ENCODE measurements at regions not wholly inside any gene's neighbourhood (a gene's known extent, or its start where the extent isn't known, plus 50 kb on each side); places are given as distances from the start of the nearest gene placed in this dataset.

DNA sequence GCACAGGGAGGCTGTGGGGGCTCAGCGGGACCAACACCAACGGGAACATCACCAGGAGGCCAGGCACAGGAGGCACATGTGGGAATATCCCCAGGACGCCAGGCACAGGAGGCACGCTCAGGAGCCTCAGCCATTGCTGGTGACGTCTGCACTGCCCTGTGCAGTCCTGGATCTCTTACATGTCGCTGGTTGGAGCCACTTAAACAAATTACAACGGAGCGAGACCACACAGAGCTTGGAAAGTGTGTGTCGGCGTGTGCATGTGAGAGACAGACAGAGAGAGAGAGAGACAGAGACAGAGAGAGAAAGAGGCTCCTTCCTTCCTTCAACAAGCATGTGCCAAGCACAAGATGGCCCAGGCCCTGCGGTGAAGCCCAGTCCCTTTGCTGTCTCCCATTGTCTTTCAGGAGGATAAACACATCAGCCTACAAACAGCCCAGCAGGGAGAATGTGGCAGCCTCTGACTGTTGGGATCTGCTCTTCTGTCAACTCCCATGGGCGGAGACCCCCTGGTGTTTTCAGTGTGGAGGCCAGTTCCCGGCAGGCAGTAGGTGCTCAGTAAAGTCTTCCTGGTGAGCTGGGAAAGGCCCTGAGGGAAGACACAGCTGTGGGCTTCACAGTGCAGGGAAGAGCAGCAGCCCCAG, 112.7 kb upstream of the THBS2 start:
- TF ChIP-seq MYC (IDR thresholded peaks at IDR 0.05; ENCODE audit: low read depth, low read length) (no peak), POLR2A (IDR thresholded peaks at IDR 0.05; ENCODE audit: low read depth, low read length) (no peak)
- TF ChIP-seq, protein P1, sequence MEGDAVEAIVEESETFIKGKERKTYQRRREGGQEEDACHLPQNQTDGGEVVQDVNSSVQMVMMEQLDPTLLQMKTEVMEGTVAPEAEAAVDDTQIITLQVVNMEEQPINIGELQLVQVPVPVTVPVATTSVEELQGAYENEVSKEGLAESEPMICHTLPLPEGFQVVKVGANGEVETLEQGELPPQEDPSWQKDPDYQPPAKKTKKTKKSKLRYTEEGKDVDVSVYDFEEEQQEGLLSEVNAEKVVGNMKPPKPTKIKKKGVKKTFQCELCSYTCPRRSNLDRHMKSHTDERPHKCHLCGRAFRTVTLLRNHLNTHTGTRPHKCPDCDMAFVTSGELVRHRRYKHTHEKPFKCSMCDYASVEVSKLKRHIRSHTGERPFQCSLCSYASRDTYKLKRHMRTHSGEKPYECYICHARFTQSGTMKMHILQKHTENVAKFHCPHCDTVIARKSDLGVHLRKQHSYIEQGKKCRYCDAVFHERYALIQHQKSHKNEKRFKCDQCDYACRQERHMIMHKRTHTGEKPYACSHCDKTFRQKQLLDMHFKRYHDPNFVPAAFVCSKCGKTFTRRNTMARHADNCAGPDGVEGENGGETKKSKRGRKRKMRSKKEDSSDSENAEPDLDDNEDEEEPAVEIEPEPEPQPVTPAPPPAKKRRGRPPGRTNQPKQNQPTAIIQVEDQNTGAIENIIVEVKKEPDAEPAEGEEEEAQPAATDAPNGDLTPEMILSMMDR (IDR thresholded peaks at IDR 0.05; ENCODE audit: extremely low read depth in 1 of 2, insufficient read depth in 1 of 2, low read depth in 1 of 2, low read length in 2 of 2), result no peak

Data from endothelial cell of umbilical vein (primary cell).